Hematopoietic multipotent progenitor cell treated with erythropoietin and hydrocortisone succinate and interleukin-3 and kit ligand, for 6 days (in vitro differentiated cells): ENCODE measurements at regions not wholly inside any gene's neighbourhood (a gene's known extent, or its start where the extent isn't known, plus 50 kb on each side); places are given as distances from the start of the nearest gene placed in this dataset.
"Not testable (repeated sequence)": the region's sequence is repeated elsewhere in the genome, so short reads cannot be mapped to it uniquely, and the experiment has no call there.

ENCODE experiments used
- DNase-seq: peaks from one replicate; pipeline ENCODE4 v3.0.0-alpha.2; 2015

- peak; percentile 27 for DNase-seq
Measured at GRCh38 chr14:105927096-105928060, 401.0 kb downstream of the TMEM121 start.

- peak; percentile 48 for DNase-seq
Measured at GRCh38 chr14:105928171-105929111, 402.1 kb downstream of the TMEM121 start.

- DNase-seq: peak; percentile 36
Measured at GRCh38 chr14:105929327-105930081, 403.1 kb downstream of the TMEM121 start.

- no peak for DNase-seq
Measured at GRCh38 chr14:105930572-105930971, 404.2 kb downstream of the TMEM121 start.

GRCh38 chr14:105931808-105932483, 405.6 kb downstream of the TMEM121 start:
- DNase-seq: peak; percentile 68

GRCh38 chr14:105933238-105933637, 406.9 kb downstream of the TMEM121 start:
- DNase-seq: no peak

- no peak for DNase-seq
Measured at GRCh38 chr14:105935384-105935783, 409.0 kb downstream of the TMEM121 start.

GRCh38 chr14:105937253-105938054, 411.1 kb downstream of the TMEM121 start:
- DNase-seq: no peak

GRCh38 chr14:105938055-105938863, 411.9 kb downstream of the TMEM121 start:
- no peak for DNase-seq

GRCh38 chr14:105938959-105939358, 412.6 kb downstream of the TMEM121 start:
- DNase-seq: no peak

- DNase-seq: peak; percentile 80
Measured at GRCh38 chr14:105939810-105940508, 413.6 kb downstream of the TMEM121 start.

- DNase-seq: no peak
Measured at GRCh38 chr14:105940534-105941225, 414.3 kb downstream of the TMEM121 start.

GRCh38 chr14:105941226-105942166, 415.1 kb downstream of the TMEM121 start:
- DNase-seq: no peak

GRCh38 chr14:105942725-105943124, 416.3 kb downstream of the TMEM121 start:
- not testable (repeated sequence) for DNase-seq

GRCh38 chr14:105943973-105944602, 417.7 kb downstream of the TMEM121 start:
- no peak for DNase-seq

GRCh38 chr14:105944632-105945610, 418.5 kb downstream of the TMEM121 start:
- peak; percentile 90 for DNase-seq
